ENCODE measurements at regions not wholly inside any gene's neighbourhood (a gene's known extent, or its start where the extent isn't known, plus 50 kb on each side); places are given as distances from the start of the nearest gene placed in this dataset.

DNA sequence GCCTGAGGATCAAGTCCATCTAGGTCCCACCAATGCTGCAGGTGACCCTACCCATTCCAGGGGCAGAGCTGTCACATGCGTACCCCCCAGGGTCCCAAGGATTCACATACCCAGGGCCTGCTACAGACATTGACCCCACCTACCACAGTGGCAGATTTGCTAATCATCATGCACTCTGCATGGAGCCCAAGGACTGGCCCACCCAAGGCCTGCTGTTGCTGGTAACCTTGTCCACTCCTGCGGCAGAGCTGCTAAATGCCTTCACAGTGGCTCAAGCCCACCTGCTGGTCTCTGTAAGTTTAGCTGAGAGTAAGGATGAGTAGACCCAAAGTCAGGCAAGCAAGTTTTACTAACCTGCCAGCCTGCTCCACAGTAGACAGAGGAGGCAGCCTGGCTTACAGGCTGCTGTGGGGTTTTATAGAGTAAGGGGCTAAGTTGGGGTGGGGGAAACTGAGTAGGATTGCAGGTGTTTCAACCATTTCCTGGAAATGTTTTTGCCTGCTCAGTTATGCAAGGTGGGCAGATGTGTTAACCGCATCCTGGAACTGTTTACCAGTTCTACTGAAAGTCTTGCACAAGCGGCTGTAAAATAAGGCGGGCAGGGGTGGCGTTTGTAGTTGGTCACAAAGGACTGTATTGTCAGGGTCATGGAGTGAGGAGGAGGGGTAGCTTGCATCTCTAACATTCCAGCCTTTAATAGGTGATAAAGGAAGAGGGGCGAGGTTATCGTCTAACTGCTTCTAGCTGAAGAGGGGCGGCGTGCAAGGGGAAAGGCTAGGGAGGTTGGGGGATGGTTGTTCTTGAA is 2163.5 kb upstream of the WWC1 start:
- TF ChIP-seq, protein P1, sequence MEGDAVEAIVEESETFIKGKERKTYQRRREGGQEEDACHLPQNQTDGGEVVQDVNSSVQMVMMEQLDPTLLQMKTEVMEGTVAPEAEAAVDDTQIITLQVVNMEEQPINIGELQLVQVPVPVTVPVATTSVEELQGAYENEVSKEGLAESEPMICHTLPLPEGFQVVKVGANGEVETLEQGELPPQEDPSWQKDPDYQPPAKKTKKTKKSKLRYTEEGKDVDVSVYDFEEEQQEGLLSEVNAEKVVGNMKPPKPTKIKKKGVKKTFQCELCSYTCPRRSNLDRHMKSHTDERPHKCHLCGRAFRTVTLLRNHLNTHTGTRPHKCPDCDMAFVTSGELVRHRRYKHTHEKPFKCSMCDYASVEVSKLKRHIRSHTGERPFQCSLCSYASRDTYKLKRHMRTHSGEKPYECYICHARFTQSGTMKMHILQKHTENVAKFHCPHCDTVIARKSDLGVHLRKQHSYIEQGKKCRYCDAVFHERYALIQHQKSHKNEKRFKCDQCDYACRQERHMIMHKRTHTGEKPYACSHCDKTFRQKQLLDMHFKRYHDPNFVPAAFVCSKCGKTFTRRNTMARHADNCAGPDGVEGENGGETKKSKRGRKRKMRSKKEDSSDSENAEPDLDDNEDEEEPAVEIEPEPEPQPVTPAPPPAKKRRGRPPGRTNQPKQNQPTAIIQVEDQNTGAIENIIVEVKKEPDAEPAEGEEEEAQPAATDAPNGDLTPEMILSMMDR (IDR thresholded peaks at IDR 0.05; ENCODE audit: poor library complexity, severe bottlenecking), result no peak
- no peak for TF ChIP-seq RAD21 (conservative IDR thresholded peaks at IDR 0.05)
